Activated naive CD8-positive, alpha-beta T cell treated with anti-CD3 and anti-CD28 coated beads, Interleukin-2, amount 10 ng/mL, durations not matched to agents 7 days and 5 days (primary cell): ENCODE measurements at regions not wholly inside any gene's neighbourhood (a gene's known extent, or its start where the extent isn't known, plus 50 kb on each side); places are given as distances from the start of the nearest gene placed in this dataset.

Experiments used
- ATAC-seq: fragments of 150-1000 bp; cut with Tn5 transposase; one replicate; pipeline ENCODE4 v1.10.0; 2021; ENCODE audit warnings: low read depth, moderate library complexity
- POLR2A ChIA-PET: fragments of 350-600 bp; sonication (Branson Sonifier 250); formaldehyde crosslinking; loops from one replicate; lab custom pipeline; 2021; ENCODE audit warnings: antibody characterized with exemption; lab: Charles Lee
- DNase-seq: peaks from one replicate; pipeline ENCODE4 v3.0.0; 2021
- H3K27ac Mint-ChIP-seq: one replicate; pipeline ENCODE4 v1.8.0; 2022; ENCODE audit warnings: mild to moderate bottlenecking, mixed read lengths
- H3K27me3 Mint-ChIP-seq: one replicate; pipeline ENCODE4 v1.8.0; 2022; ENCODE audit warnings: mild to moderate bottlenecking, moderate library complexity, mixed read lengths
- H3K36me3 Mint-ChIP-seq: one replicate; pipeline ENCODE4 v1.8.0; 2021; ENCODE audit warnings: mild to moderate bottlenecking, mixed read lengths
- H3K4me1 Mint-ChIP-seq: one replicate; pipeline ENCODE4 v1.8.0; 2021; ENCODE audit warnings: mixed read lengths
- H3K4me3 Mint-ChIP-seq: one replicate; pipeline ENCODE4 v1.8.0; 2022; ENCODE audit warnings: mild to moderate bottlenecking, moderate library complexity, mixed read lengths
- H3K9me3 Mint-ChIP-seq: one replicate; pipeline ENCODE4 v1.8.0; 2021; ENCODE audit warnings: mixed read lengths

- peaks cover 3% of the 10 kb centered on the region for H3K4me1 Mint-ChIP-seq
- no peaks in the 10 kb centered on the region for H3K27me3 Mint-ChIP-seq
- H3K36me3 Mint-ChIP-seq = no peaks in the 10 kb centered on the region
- no peak for ATAC-seq
- H3K27ac Mint-ChIP-seq = no peak overlapping the region
- DNase-seq = no peak
- POLR2A ChIA-PET = no interaction called here
- H3K9me3 Mint-ChIP-seq = no peaks in the 10 kb centered on the region
- H3K4me3 Mint-ChIP-seq = no peak overlapping the region
Observed at GRCh38 chr1:228969953-228970800, 234.9 kb downstream of the RHOU start.

- H3K9me3 Mint-ChIP-seq = no peaks in the 10 kb centered on the region
- no peaks in the 10 kb centered on the region for H3K36me3 Mint-ChIP-seq
- POLR2A ChIA-PET = no interaction called here
- peaks cover 3% of the 10 kb centered on the region for H3K4me1 Mint-ChIP-seq
- DNase-seq (no peak), ATAC-seq (peak; percentile 58)
- no peaks in the 10 kb centered on the region for H3K27me3 Mint-ChIP-seq
- no peak overlapping the region for H3K4me3 Mint-ChIP-seq
- no peak overlapping the region for H3K27ac Mint-ChIP-seq
Observed at GRCh38 chr1:228972576-228972975, 237.3 kb downstream of the RHOU start.

- POLR2A ChIA-PET = no interaction called here
- Mint-ChIP-seq H3K4me3 (no peak overlapping the region), H3K27ac (no peak overlapping the region), H3K4me1 (peaks cover 3% of the 10 kb centered on the region), H3K9me3 (no peaks in the 10 kb centered on the region), H3K27me3 (no peaks in the 10 kb centered on the region), H3K36me3 (no peaks in the 10 kb centered on the region)
- DNase-seq (no peak), ATAC-seq (no peak)
Observed at GRCh38 chr1:228974273-228974672, 239.0 kb downstream of the RHOU start.

- no peak for DNase-seq
- POLR2A ChIA-PET = no interaction called here
- H3K4me1 Mint-ChIP-seq = peaks cover 3% of the 10 kb centered on the region
- H3K36me3 Mint-ChIP-seq = no peaks in the 10 kb centered on the region
- H3K27ac Mint-ChIP-seq = no peak overlapping the region
- no peak overlapping the region for H3K4me3 Mint-ChIP-seq
- no peaks in the 10 kb centered on the region for H3K27me3 Mint-ChIP-seq
- H3K9me3 Mint-ChIP-seq = no peaks in the 10 kb centered on the region
- ATAC-seq = no peak
Observed at GRCh38 chr1:228975238-228975907, 240.1 kb downstream of the RHOU start.

- Mint-ChIP-seq H3K4me1 (peaks cover 3% of the 10 kb centered on the region), H3K27ac (no peak overlapping the region), H3K27me3 (no peaks in the 10 kb centered on the region)
Observed at GRCh38 chr1:228976316-228976715, 241.0 kb downstream of the RHOU start.

GRCh38 chr1:228977307-228977706, 242.0 kb downstream of the RHOU start:
- ATAC-seq (no peak), DNase-seq (no peak)
- no peaks in the 10 kb centered on the region for H3K27me3 Mint-ChIP-seq
- H3K9me3 Mint-ChIP-seq = no peaks in the 10 kb centered on the region
- POLR2A ChIA-PET = no interaction called here
- H3K27ac Mint-ChIP-seq = no peak overlapping the region
- H3K4me1 Mint-ChIP-seq = peaks cover 3% of the 10 kb centered on the region
- no peaks in the 10 kb centered on the region for H3K36me3 Mint-ChIP-seq
- no peak overlapping the region for H3K4me3 Mint-ChIP-seq

More at GRCh38 chr1:228976316-228976715, 241.0 kb downstream of the RHOU start:
- H3K36me3 Mint-ChIP-seq = no peaks in the 10 kb centered on the region
- no peak for DNase-seq
- no peaks in the 10 kb centered on the region for H3K9me3 Mint-ChIP-seq
- POLR2A ChIA-PET = no interaction called here
- no peak overlapping the region for H3K4me3 Mint-ChIP-seq
- ATAC-seq = no peak

GRCh38 chr1:228977741-228978140, 242.5 kb downstream of the RHOU start:
- no peak overlapping the region for H3K27ac Mint-ChIP-seq
- no peaks in the 10 kb centered on the region for H3K27me3 Mint-ChIP-seq
- H3K4me1 Mint-ChIP-seq = no peaks in the 10 kb centered on the region
- POLR2A ChIA-PET = no interaction called here
- H3K4me3 Mint-ChIP-seq = no peak overlapping the region
- no peaks in the 10 kb centered on the region for H3K36me3 Mint-ChIP-seq
- H3K9me3 Mint-ChIP-seq = no peaks in the 10 kb centered on the region
- ATAC-seq (no peak), DNase-seq (no peak)

- ATAC-seq (no peak), DNase-seq (no peak)
- Mint-ChIP-seq H3K4me3 (no peak overlapping the region), H3K27ac (no peak overlapping the region), H3K9me3 (no peaks in the 10 kb centered on the region), H3K27me3 (no peaks in the 10 kb centered on the region), H3K36me3 (no peaks in the 10 kb centered on the region), H3K4me1 (no peaks in the 10 kb centered on the region)
- POLR2A ChIA-PET = no interaction called here
Observed at GRCh38 chr1:228978484-228979324, 243.4 kb downstream of the RHOU start.

GRCh38 chr1:228979325-228979699, 244.0 kb downstream of the RHOU start:
- Mint-ChIP-seq H3K27me3 (no peaks in the 10 kb centered on the region), H3K27ac (no peak overlapping the region), H3K4me3 (no peak overlapping the region), H3K4me1 (no peaks in the 10 kb centered on the region), H3K36me3 (no peaks in the 10 kb centered on the region), H3K9me3 (no peaks in the 10 kb centered on the region)
- no peak for ATAC-seq
- DNase-seq = no peak
- POLR2A ChIA-PET = no interaction called here

- H3K36me3 Mint-ChIP-seq = no peaks in the 10 kb centered on the region
- H3K9me3 Mint-ChIP-seq = no peaks in the 10 kb centered on the region
- no peak overlapping the region for H3K27ac Mint-ChIP-seq
- no peaks in the 10 kb centered on the region for H3K27me3 Mint-ChIP-seq
- no peak overlapping the region for H3K4me3 Mint-ChIP-seq
- POLR2A ChIA-PET = no interaction called here
- ATAC-seq = no peak
- no peak for DNase-seq
- H3K4me1 Mint-ChIP-seq = no peaks in the 10 kb centered on the region
Observed at GRCh38 chr1:228979774-228980173, 244.5 kb downstream of the RHOU start.

- no peak for DNase-seq
- H3K4me1 Mint-ChIP-seq = no peaks in the 10 kb centered on the region
- no peak overlapping the region for H3K4me3 Mint-ChIP-seq
- POLR2A ChIA-PET = no interaction called here
- H3K9me3 Mint-ChIP-seq = no peaks in the 10 kb centered on the region
- no peaks in the 10 kb centered on the region for H3K36me3 Mint-ChIP-seq
- no peaks in the 10 kb centered on the region for H3K27me3 Mint-ChIP-seq
- no peak for ATAC-seq
- H3K27ac Mint-ChIP-seq = no peak overlapping the region
Observed at GRCh38 chr1:228980232-228980937, 245.1 kb downstream of the RHOU start.

GRCh38 chr1:228982637-228983036, 247.4 kb downstream of the RHOU start:
- H3K27ac Mint-ChIP-seq = no peak overlapping the region
- no peaks in the 10 kb centered on the region for H3K9me3 Mint-ChIP-seq
- H3K36me3 Mint-ChIP-seq = no peaks in the 10 kb centered on the region
- POLR2A ChIA-PET = no interaction called here
- no peak overlapping the region for H3K4me3 Mint-ChIP-seq
- no peak for DNase-seq
- H3K27me3 Mint-ChIP-seq = no peaks in the 10 kb centered on the region
- no peaks in the 10 kb centered on the region for H3K4me1 Mint-ChIP-seq
- no peak for ATAC-seq

- no peak overlapping the region for H3K4me3 Mint-ChIP-seq
- ATAC-seq (no peak), DNase-seq (no peak)
- H3K9me3 Mint-ChIP-seq = no peaks in the 10 kb centered on the region
- H3K27ac Mint-ChIP-seq = no peak overlapping the region
- no peaks in the 10 kb centered on the region for H3K27me3 Mint-ChIP-seq
- no peaks in the 10 kb centered on the region for H3K36me3 Mint-ChIP-seq
- no peaks in the 10 kb centered on the region for H3K4me1 Mint-ChIP-seq
- POLR2A ChIA-PET = no interaction called here
Observed at GRCh38 chr1:228983231-228983660, 248.0 kb downstream of the RHOU start.
